ENCODE measurements at regions not wholly inside any gene's neighbourhood (a gene's known extent, or its start where the extent isn't known, plus 50 kb on each side); places are given as distances from the start of the nearest gene placed in this dataset.

GRCh38 chr22:49664891-49665290 is 162.8 kb downstream of the BRD1 start:
- Histone ChIP-seq H3K56ac (ENCODE audit: extremely low read depth, insufficient read depth, low read length) (no peak overlapping the region), H3K4ac (ENCODE audit: low read depth, low read length) (no peak overlapping the region), H4K91ac (ENCODE audit: insufficient read depth, low read depth, low read length) (no peak overlapping the region), H2AK5ac (ENCODE audit: low read depth, low read length) (no peak overlapping the region), H2BK15ac (ENCODE audit: low read depth, low read length) (no peak overlapping the region), H2BK5ac (ENCODE audit: low read depth, low read length, poor library complexity, severe bottlenecking) (no peak overlapping the region), H3K9me3 (ENCODE audit: control insufficient read depth, insufficient read depth, low read length) (peaks cover 22% of the 10 kb centered on the region), H3K14ac (replicated peaks; ENCODE audit: low read depth, low read length) (no peak overlapping the region), H3K4me3 (ENCODE audit: insufficient read depth, low read depth, low read length) (no peak overlapping the region), H3K4me1 (ENCODE audit: control insufficient read depth, insufficient read depth, low read length) (no peaks in the 10 kb centered on the region), H4K20me1 (ENCODE audit: insufficient read depth, low read length) (no peaks in the 10 kb centered on the region), H3K36me3 (ENCODE audit: control insufficient read depth, insufficient read depth, low read length) (no peaks in the 10 kb centered on the region), H3K79me1 (ENCODE audit: low read depth in 1 of 2, low read length in 2 of 2) (no peaks in the 10 kb centered on the region), H2AFZ (replicated peaks; ENCODE audit: low read length, poor library complexity) (no peak overlapping the region), H2BK120ac (ENCODE audit: low read depth, low read length) (no peak overlapping the region), H4K5ac (ENCODE audit: low read depth, low read length) (no peak overlapping the region), H3K27ac (ENCODE audit: insufficient read depth, low read length) (no peak overlapping the region), H3K18ac (ENCODE audit: low read depth, low read length) (no peak overlapping the region), H2AK9ac (replicated peaks; ENCODE audit: low read depth, low read length, poor library complexity) (no peak overlapping the region), H4K8ac (ENCODE audit: low read depth in 2 of 2, low read length in 2 of 2) (no peak overlapping the region), H2BK20ac (ENCODE audit: low read depth, low read length) (no peak overlapping the region), H3K9me1 (ENCODE audit: insufficient read depth, low read length) (no peaks in the 10 kb centered on the region), H3K23ac (ENCODE audit: low read depth, low read length) (no peak overlapping the region), H3K27me3 (ENCODE audit: control insufficient read depth, insufficient read depth, low read length) (no peaks in the 10 kb centered on the region; the same call in 1 of the 2 replicates), H3K4me2 (ENCODE audit: low read depth, low read length) (no peak overlapping the region), H3K9ac (ENCODE audit: low read depth, low read length) (no peak overlapping the region)
- in situ Hi-C loops (cut with MboI; ENCODE audit: low sequenced_read_pairs) (no loop called here), intact Hi-C loops (cut with micrococcal nuclease) (no loop called here), dilution Hi-C loops (cut with HindIII; ENCODE audit: low sequenced_read_pairs, unreplicated experiment) (no loop called here)
- DNase-seq (no peak), ATAC-seq (ENCODE audit: low read depth) (no peak)
- no peak for TF ChIP-seq NFE2L2 (IDR thresholded peaks at IDR 0.05; ENCODE audit: low read depth, low read length)
- TF ChIP-seq, protein P1, sequence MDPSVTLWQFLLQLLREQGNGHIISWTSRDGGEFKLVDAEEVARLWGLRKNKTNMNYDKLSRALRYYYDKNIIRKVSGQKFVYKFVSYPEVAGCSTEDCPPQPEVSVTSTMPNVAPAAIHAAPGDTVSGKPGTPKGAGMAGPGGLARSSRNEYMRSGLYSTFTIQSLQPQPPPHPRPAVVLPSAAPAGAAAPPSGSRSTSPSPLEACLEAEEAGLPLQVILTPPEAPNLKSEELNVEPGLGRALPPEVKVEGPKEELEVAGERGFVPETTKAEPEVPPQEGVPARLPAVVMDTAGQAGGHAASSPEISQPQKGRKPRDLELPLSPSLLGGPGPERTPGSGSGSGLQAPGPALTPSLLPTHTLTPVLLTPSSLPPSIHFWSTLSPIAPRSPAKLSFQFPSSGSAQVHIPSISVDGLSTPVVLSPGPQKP (IDR thresholded peaks at IDR 0.05; ENCODE audit: borderline replicate concordance, low read depth, low read length): no peak
- no peak for TF ChIP-seq RCOR1 (IDR thresholded peaks at IDR 0.05; ENCODE audit: insufficient replicate concordance, low read length)
- no peak for TF ChIP-seq SMC3 (IDR thresholded peaks at IDR 0.05; ENCODE audit: low read depth, low read length)
- TF ChIP-seq MAFK (IDR thresholded peaks at IDR 0.05; ENCODE audit: low read depth, low read length): no peak
- TF ChIP-seq CTCF (conservative IDR thresholded peaks at IDR 0.05; ENCODE audit: low read depth, low read length): no peak
- no peak for TF ChIP-seq MXI1 (IDR thresholded peaks at IDR 0.05; ENCODE audit: borderline replicate concordance, low read depth, low read length)
- TF ChIP-seq POLR2A (IDR thresholded peaks at IDR 0.05; ENCODE audit: low read depth, low read length): no peak
- no peak for TF ChIP-seq CEBPB (IDR thresholded peaks at IDR 0.05; ENCODE audit: low read depth, low read length)
- TF ChIP-seq FOS (IDR thresholded peaks at IDR 0.05; ENCODE audit: low read depth, low read length): no peak
- TF ChIP-seq, protein P2, sequence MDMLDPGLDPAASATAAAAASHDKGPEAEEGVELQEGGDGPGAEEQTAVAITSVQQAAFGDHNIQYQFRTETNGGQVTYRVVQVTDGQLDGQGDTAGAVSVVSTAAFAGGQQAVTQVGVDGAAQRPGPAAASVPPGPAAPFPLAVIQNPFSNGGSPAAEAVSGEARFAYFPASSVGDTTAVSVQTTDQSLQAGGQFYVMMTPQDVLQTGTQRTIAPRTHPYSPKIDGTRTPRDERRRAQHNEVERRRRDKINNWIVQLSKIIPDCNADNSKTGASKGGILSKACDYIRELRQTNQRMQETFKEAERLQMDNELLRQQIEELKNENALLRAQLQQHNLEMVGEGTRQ (IDR thresholded peaks at IDR 0.05; ENCODE audit: low read depth, low read length): no peak
- TF ChIP-seq RFX5 (IDR thresholded peaks at IDR 0.05; ENCODE audit: low read depth, low read length): no peak
- no peak for TF ChIP-seq RAD21 (IDR thresholded peaks at IDR 0.05; ENCODE audit: low read length)
- BruUV-seq (replicated peaks): no TSS peak
- 47% methylated on average over 3 of the region's 18 CpGs; no CpG with 5 or more reads in 1 of the 2 experiments for WGBS, 2 experiments (ENCODE audit: extremely low coverage in 2 of 2, insufficient read length in 1 of 2)
- POLR2A ChIA-PET (ENCODE audit: unreplicated experiment): no interaction called here
- CTCF ChIA-PET: no interaction called here

Data from IMR-90 (cell line).